ENCODE measurements at regions not wholly inside any gene's neighbourhood (a gene's known extent, or its start where the extent isn't known, plus 50 kb on each side); places are given as distances from the start of the nearest gene placed in this dataset.

- Histone ChIP-seq H3K9ac (ENCODE audit: low read length in 3 of 3) (no peak overlapping the region), H3K27ac (ENCODE audit: low read depth in 2 of 2, low read length in 2 of 2) (no peak overlapping the region), H3K4me1 (ENCODE audit: control insufficient read depth in 2 of 3, insufficient read depth in 2 of 3, low read depth in 1 of 3, low read length in 3 of 3) (no peaks in the 10 kb centered on the region), H3K36me3 (ENCODE audit: control insufficient read depth in 2 of 3, insufficient read depth in 3 of 3, low read length in 3 of 3) (no peaks in the 10 kb centered on the region), H3K27me3 (ENCODE audit: control insufficient read depth, insufficient read depth, low read length) (no peaks in the 10 kb centered on the region), H3K9me3 (ENCODE audit: control insufficient read depth in 2 of 3, insufficient read depth in 1 of 3, low read length in 3 of 3) (no peaks in the 10 kb centered on the region), H3K4me3 (ENCODE audit: low read length in 3 of 3) (no peak overlapping the region)
- DNase-seq (no peak), FAIRE-seq (no peak)
- intact Hi-C loops (cut with DNase I): no loop called here
- no peak for TF ChIP-seq CTCF (IDR thresholded peaks at IDR 0.05; ENCODE audit: borderline replicate concordance, extremely low read depth, insufficient read depth)
Measured at GRCh38 chr10:20647756-20648155, 249.4 kb downstream of the NEBL start.

GRCh38 chr10:20644421-20644820, 252.7 kb downstream of the NEBL start:
- Histone ChIP-seq H3K9me3 (ENCODE audit: control insufficient read depth in 2 of 3, insufficient read depth in 1 of 3, low read length in 3 of 3) (no peaks in the 10 kb centered on the region), H3K9ac (ENCODE audit: low read length in 3 of 3) (no peak overlapping the region), H3K4me1 (ENCODE audit: control insufficient read depth in 2 of 3, insufficient read depth in 2 of 3, low read depth in 1 of 3, low read length in 3 of 3) (no peaks in the 10 kb centered on the region), H3K27ac (ENCODE audit: low read depth in 2 of 2, low read length in 2 of 2) (no peak overlapping the region), H3K36me3 (ENCODE audit: control insufficient read depth in 2 of 3, insufficient read depth in 3 of 3, low read length in 3 of 3) (no peaks in the 10 kb centered on the region), H3K4me3 (ENCODE audit: low read length in 3 of 3) (no peak overlapping the region), H3K27me3 (ENCODE audit: control insufficient read depth, insufficient read depth, low read length) (no peaks in the 10 kb centered on the region)
- no peak for FAIRE-seq
- intact Hi-C loops (cut with DNase I): no loop called here
- TF ChIP-seq CTCF (IDR thresholded peaks at IDR 0.05; ENCODE audit: borderline replicate concordance, extremely low read depth, insufficient read depth): no peak
- no peak for DNase-seq

- Histone ChIP-seq H3K27me3 (ENCODE audit: control insufficient read depth, insufficient read depth, low read length) (no peaks in the 10 kb centered on the region), H3K9ac (ENCODE audit: low read length in 3 of 3) (no peak overlapping the region), H3K4me1 (ENCODE audit: control insufficient read depth in 2 of 3, insufficient read depth in 2 of 3, low read depth in 1 of 3, low read length in 3 of 3) (no peaks in the 10 kb centered on the region), H3K4me3 (ENCODE audit: low read length in 3 of 3) (no peak overlapping the region), H3K36me3 (ENCODE audit: control insufficient read depth in 2 of 3, insufficient read depth in 3 of 3, low read length in 3 of 3) (no peaks in the 10 kb centered on the region), H3K9me3 (ENCODE audit: control insufficient read depth in 2 of 3, insufficient read depth in 1 of 3, low read length in 3 of 3) (no peaks in the 10 kb centered on the region), H3K27ac (ENCODE audit: low read depth in 2 of 2, low read length in 2 of 2) (no peak overlapping the region)
- no peak for DNase-seq
- intact Hi-C loops (cut with DNase I): no loop called here
- no peak for TF ChIP-seq CTCF (IDR thresholded peaks at IDR 0.05; ENCODE audit: borderline replicate concordance, extremely low read depth, insufficient read depth)
- no peak for FAIRE-seq
Measured at GRCh38 chr10:20641605-20642004, 255.5 kb downstream of the NEBL start.

GRCh38 chr10:20635570-20635969, 261.5 kb downstream of the NEBL start:
- no peak for TF ChIP-seq CTCF (IDR thresholded peaks at IDR 0.05; ENCODE audit: borderline replicate concordance, extremely low read depth, insufficient read depth)
- no peaks in the 10 kb centered on the region for H3K36me3 ChIP-seq (ENCODE audit: control insufficient read depth in 2 of 3, insufficient read depth in 3 of 3, low read length in 3 of 3)

More at GRCh38 chr10:20635570-20635969, 261.5 kb downstream of the NEBL start:
- no peaks in the 10 kb centered on the region for H3K9me3 ChIP-seq (ENCODE audit: control insufficient read depth in 2 of 3, insufficient read depth in 1 of 3, low read length in 3 of 3)
- H3K4me1 ChIP-seq (ENCODE audit: control insufficient read depth in 2 of 3, insufficient read depth in 2 of 3, low read depth in 1 of 3, low read length in 3 of 3): no peaks in the 10 kb centered on the region
- intact Hi-C loops (cut with DNase I): no loop called here
- DNase-seq (no peak), FAIRE-seq (no peak)
- H3K27ac ChIP-seq (ENCODE audit: low read depth in 2 of 2, low read length in 2 of 2): no peak overlapping the region
- no peak overlapping the region for H3K9ac ChIP-seq (ENCODE audit: low read length in 3 of 3)
- no peaks in the 10 kb centered on the region for H3K27me3 ChIP-seq (ENCODE audit: control insufficient read depth, insufficient read depth, low read length)
- H3K4me3 ChIP-seq (ENCODE audit: low read length in 3 of 3): no peak overlapping the region
